Activated CD8-positive, alpha-beta memory T cell treated with anti-CD3 and anti-CD28 coated beads for 36 hours (primary cell): ENCODE measurements at regions not wholly inside any gene's neighbourhood (a gene's known extent, or its start where the extent isn't known, plus 50 kb on each side); places are given as distances from the start of the nearest gene placed in this dataset.
"Not testable (repeated sequence)": the region's sequence is repeated elsewhere in the genome, so short reads cannot be mapped to it uniquely, and the experiment has no call there.

ENCODE experiments used
- CTCF ChIA-PET: fragments of 350-600 bp; sonication (Branson Sonifier 250); formaldehyde crosslinking; loops from one replicate; lab custom pipeline; 2021; ENCODE audit warnings: antibody characterized with exemption; lab: Charles Lee
- POLR2A ChIA-PET: fragments of 350-600 bp; sonication (Branson Sonifier 250); formaldehyde crosslinking; loops from one replicate; lab custom pipeline; 2021; ENCODE audit warnings: antibody characterized with exemption; lab: Charles Lee

- ChIA-PET CTCF (no interaction called here), POLR2A (no interaction called here)
These were observed 96.2 kb upstream of the GDNF start for GRCh38 chr5:37936091-37936490.

DNA sequence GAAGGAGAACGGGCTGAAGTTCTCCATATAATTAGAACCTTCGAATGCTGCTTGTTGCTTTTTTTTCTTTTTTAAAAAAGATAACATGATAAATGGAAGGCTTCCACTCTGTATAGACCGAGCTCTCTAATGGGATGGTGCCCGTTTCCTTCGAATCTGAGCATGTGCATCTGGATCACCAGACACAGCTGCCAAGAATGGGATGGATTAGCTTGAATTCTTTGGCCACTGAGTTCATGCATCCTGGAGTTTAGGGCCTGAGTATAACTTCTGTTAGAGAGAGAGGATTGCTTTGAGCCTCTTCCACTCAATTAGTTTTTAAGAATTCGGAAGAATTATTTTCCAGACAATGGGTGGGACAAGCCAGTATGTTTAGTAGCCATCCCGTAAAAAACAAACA is 93.7 kb upstream of the GDNF start:
- ChIA-PET POLR2A (no interaction called here), CTCF (no interaction called here)

GRCh38 chr5:37932450-37932849 is 92.6 kb upstream of the GDNF start:
- ChIA-PET CTCF (no interaction called here), POLR2A (no interaction called here)

DNA sequence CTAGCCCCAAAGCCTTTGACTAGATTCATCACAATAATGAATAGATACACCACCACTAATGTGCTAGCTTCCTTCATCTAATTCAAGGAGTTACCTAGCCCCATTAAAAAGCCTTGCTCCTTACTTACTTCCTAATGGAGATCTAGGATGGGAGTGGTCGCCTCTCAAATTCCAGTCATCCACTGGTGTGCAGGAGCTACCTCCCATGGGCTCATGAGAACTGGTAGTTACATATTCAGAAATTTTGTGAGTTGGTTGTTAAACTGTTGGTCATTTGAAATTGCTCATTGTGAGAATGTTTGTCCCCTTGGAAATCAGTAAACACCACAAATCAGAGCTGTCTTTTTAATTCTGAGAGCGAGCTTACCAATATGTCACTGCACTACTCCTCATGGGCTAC is 91.7 kb upstream of the GDNF start:
- CTCF ChIA-PET, result no interaction called here

GRCh38 chr5:37930350-37930749 is 90.5 kb upstream of the GDNF start:
- ChIA-PET CTCF (no interaction called here), POLR2A (no interaction called here)

More for the DNA sequence above, 91.7 kb upstream of the GDNF start:
- POLR2A ChIA-PET, result no interaction called here

- CTCF ChIA-PET, result no interaction called here
- POLR2A ChIA-PET, result no interaction called here
These were observed 90.0 kb upstream of the GDNF start for GRCh38 chr5:37929791-37930190.

- POLR2A ChIA-PET, CTCF ChIA-PET: not testable (repeated sequence)
These were observed 87.9 kb upstream of the GDNF start for GRCh38 chr5:37927753-37928152.

DNA sequence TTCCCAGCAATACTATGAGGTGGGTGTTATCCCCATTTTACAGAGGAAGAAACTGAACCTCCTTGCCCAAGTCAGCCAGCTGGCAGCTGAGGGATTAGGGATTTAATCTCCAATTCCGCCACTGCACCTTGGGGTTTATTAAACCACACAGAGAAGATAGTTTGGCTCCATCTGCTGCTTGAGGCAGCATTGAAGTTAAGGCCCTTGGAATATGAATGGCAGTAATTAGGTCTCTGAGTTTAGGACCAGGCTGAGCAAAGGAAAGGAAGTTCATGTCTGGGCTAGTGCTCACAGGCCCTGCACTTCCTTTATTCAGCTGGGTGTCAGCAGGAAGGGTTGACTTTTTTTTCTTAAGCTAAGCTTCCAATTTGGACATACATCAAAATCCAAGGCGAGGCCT is 86.9 kb upstream of the GDNF start:
- ChIA-PET POLR2A (no interaction called here), CTCF (no interaction called here)

DNA sequence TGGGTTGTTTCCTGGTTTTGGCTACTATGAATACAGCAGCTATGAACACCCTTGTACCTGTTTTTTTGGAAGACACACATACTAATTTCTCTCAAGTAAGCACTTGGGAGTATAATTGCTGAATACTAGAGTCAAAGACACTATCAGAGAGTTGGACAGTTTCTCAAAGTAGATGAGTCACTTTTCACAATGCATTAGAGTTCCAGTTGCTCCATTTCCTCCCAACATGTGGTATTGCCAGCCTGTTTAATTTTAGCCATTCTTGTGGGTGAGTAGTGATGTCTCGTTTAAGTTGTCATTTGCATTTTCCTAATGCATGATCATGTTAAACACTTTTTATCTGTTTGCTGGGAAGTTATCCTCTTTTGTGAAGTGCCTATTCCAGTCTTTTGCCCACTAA is 81.6 kb upstream of the GDNF start:
- POLR2A ChIA-PET, result no interaction called here
- CTCF ChIA-PET, result no interaction called here

DNA sequence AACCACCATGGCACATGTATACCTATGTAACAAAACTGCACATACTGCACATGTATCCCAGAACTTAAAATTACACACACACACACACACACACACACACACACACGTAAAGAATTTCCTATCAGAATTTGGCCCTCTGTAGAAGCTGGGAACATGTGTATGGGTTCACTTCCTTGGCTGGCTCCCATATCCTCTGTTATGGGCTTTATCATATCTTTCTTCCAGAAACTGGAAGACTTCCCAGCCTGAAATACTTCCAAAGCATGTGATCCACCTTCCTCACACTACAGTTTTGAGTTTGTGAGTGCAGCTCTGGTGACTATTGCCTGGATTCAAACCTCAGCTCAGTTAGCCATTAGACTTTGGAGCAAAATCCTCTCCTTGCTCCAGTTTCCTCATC is 78.6 kb upstream of the GDNF start:
- ChIA-PET POLR2A (no interaction called here), CTCF (no interaction called here)

DNA sequence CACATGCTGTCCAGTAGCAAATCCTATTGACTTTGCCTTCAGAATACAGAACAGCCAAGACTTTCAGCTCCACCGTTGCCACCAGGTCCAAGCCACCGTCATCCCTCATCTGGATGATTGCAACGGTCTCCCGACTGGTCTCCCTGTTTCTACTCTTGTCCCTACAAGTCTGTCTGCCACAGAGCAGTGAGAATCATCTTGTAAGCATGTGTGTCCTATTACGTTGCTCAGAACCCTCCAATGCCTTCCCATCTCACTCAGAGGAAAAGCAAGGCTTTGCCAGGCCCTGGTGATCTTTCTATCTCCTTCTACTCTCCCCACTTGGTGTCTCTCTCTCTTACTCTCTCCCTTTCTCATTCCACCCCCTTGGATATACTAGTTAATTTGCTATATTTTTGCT is 76.7 kb upstream of the GDNF start:
- ChIA-PET CTCF (no interaction called here), POLR2A (no interaction called here)

- ChIA-PET CTCF (no interaction called here), POLR2A (no interaction called here)
These were observed 75.4 kb upstream of the GDNF start for GRCh38 chr5:37915097-37915736.

DNA sequence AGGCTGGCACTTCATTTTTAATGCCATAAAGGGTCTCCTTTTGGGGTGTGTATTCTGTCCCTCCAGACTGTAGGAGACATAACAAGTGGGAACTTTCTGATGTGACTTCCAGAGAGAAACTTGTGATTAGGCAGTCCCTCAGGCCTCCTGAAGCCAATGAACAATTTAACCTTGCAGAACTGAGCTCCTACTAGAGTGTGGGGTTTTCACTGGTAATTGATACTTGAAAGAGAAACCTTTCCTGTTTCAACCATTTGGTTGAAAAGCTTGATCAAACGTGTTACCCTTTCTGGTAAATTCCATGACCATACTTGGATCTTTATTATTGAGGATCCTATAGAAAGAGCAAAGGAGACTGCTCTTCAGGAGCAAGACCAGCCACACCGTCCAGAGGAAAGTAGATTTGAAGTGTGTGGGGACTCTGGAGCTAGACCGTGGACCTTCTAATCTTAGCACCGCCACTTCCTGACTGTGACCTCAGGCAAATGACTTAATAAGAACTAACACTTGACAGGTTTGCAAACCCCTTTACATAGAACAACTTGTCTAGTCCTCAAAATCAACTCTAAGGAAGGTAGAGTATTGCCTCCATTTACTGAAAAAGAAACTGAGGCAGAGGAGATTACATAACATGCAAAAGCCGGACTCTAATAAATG is 69.9 kb upstream of the GDNF start:
- POLR2A ChIA-PET, CTCF ChIA-PET: not testable (repeated sequence)

DNA sequence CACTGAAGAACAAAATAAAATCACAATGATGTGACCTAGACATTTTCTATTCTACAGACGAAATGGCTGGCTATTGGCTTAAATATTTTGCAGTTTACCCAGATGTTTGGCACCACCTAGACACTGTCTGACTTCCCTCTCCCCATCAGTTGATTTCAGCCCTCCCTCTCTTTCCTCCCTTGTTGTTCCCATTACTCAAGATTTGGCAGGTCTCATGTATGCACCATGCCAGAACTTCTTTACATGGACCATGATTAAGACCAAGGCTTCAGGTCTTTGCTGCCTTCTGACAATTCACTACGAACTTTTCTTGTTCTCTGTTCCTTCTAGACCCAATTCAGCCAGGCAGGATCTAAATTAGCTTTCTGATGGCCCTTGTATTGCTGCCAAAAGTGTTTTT is 66.6 kb upstream of the GDNF start:
- ChIA-PET POLR2A (no interaction called here), CTCF (no interaction called here)

GRCh38 chr5:37905230-37905629 is 65.4 kb upstream of the GDNF start:
- POLR2A ChIA-PET, result no interaction called here
- CTCF ChIA-PET, result no interaction called here

GRCh38 chr5:37902323-37902722 is 62.5 kb upstream of the GDNF start:
- ChIA-PET POLR2A (no interaction called here), CTCF (no interaction called here)

- CTCF ChIA-PET, result no interaction called here
- POLR2A ChIA-PET, result no interaction called here
These were observed 60.9 kb upstream of the GDNF start for GRCh38 chr5:37900692-37901091.

DNA sequence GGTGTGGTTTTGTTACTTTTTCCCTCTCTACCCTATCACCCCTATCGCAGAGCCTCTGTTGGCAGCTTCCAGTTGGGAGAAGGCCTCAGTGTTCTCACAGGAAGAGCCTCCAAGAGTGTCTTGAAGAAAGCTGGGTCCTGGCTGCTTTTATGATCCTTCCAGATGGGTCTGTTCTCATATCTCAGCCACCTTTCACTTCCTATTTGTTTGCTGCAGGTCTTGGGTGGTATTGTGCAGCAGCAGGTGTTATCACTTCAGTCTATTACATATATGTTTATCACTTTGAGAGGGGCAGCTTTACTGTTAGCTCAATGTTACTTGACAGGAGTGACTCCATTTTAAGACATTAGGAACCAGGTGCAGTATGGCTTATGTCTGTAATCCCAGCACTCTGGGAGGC is 59.2 kb upstream of the GDNF start:
- ChIA-PET POLR2A (no interaction called here), CTCF (no interaction called here)

DNA sequence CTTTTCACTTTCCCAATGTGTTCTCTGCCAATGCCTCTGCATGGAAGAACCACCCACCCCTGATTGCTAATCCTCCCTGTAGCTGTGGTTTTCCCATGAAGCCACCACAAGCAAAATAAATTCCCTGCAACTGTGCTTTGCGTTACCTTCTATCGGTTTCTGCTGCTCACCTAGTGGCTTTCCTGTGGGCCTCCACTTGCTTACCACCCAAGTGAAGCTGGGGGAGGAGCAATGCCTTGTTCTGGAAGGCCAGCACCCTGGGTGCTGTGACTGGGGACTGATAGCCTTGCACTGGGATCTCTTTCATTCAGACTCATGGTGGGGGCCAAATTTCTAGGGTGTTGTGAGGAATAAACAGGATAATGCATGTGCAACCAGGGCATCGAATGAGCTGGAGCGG is 56.3 kb upstream of the GDNF start:
- ChIA-PET POLR2A (no interaction called here), CTCF (no interaction called here)

DNA sequence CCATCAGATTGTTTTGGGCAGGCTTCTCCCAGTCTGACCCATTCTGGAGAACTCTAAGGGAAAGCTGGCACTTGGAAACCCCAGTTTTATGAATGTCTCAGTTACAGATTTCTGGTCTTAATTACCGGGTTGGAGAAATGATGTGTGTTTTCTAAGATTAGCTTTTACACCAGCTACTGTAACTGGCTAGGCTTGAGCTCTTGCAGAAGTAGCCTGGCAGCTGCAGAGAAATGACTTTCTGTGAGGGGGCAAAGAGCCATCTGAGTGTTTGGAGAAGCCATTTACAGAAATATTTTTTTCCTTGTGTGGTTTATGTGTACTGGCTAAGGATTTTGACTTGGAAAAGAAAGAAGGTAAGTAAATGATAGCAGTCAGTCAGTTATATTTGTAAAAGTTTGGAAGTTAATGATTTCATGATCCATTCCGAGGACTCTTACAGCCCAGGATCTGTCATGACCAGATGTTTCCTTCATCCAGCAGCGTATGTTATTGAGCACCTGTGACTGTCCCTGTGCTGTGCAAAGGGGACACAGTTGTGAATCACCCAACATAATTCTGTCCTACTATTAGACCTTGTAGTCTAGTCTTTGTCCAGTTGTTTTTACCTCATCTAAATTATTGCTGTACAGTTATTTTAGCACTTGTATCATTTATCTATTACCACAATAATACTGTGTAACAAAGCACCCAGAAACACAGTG is 53.7 kb upstream of the GDNF start:
- CTCF ChIA-PET, result no interaction called here
- POLR2A ChIA-PET, result no interaction called here

- ChIA-PET POLR2A (no interaction called here), CTCF (no interaction called here)
These were observed 52.7 kb upstream of the GDNF start for GRCh38 chr5:37892586-37892985.
